ENCODE measurements at regions not wholly inside any gene's neighbourhood (a gene's known extent, or its start where the extent isn't known, plus 50 kb on each side); places are given as distances from the start of the nearest gene placed in this dataset.

DNA sequence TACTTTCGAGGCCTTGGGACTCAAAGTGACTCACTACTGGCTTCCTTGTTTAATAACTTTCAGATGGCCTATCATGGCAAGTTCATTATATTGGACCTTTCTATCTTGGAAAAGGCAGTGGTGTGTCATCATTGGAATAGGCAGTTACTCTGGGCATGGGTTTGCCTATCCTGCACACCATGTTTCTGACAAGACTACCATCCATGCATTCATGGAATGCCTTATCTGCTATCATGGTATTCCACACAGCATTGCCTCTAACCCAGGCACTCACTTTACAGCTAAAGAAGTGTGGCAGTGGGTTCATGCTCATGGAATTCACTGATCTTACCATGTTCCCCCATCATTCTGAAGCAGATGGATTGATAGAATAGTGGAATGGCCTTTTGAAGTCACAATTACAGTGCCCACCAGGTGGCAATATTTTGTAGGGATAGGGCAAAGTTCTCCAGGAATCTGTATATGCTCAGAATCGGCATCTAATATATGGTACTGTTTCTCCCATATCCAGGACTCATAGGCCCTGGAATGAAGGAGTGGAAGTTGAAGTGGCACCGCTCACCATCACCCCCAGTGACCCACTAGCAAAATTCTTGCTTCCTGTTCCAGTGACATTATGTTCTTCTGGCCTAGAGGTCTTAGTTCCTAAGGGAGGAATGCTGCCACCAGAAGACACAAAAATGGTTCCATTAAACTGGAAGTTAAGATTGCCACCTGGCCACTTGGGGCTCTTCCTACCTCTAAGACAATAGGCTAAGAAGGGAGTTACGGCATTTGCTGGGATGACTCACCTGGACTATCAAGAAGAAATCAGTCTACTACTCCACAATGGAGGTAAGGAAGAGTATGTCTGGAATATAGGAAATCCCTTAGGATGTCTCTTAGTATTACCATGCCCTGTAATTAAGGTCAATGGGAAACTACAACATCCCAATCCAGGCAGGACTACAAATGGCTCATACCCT lies 1161.4 kb downstream of the SI start:
- TF ChIP-seq, protein P1, sequence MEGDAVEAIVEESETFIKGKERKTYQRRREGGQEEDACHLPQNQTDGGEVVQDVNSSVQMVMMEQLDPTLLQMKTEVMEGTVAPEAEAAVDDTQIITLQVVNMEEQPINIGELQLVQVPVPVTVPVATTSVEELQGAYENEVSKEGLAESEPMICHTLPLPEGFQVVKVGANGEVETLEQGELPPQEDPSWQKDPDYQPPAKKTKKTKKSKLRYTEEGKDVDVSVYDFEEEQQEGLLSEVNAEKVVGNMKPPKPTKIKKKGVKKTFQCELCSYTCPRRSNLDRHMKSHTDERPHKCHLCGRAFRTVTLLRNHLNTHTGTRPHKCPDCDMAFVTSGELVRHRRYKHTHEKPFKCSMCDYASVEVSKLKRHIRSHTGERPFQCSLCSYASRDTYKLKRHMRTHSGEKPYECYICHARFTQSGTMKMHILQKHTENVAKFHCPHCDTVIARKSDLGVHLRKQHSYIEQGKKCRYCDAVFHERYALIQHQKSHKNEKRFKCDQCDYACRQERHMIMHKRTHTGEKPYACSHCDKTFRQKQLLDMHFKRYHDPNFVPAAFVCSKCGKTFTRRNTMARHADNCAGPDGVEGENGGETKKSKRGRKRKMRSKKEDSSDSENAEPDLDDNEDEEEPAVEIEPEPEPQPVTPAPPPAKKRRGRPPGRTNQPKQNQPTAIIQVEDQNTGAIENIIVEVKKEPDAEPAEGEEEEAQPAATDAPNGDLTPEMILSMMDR (IDR thresholded peaks at IDR 0.05) = no peak
- TF ChIP-seq POLR2A (IDR thresholded peaks at IDR 0.05) (no peak), EP300 (IDR thresholded peaks at IDR 0.05) (no peak)
